ENCODE measurements at regions not wholly inside any gene's neighbourhood (a gene's known extent, or its start where the extent isn't known, plus 50 kb on each side); places are given as distances from the start of the nearest gene placed in this dataset.

GRCh38 chr3:32621466-32621865 lies 50.8 kb upstream of the DYNC1LI1 start:
- TF ChIP-seq POLR2A (IDR thresholded peaks at IDR 0.05) (no peak), CTCF (IDR thresholded peaks at IDR 0.05) (no peak)

Measured in vagina (tissue), 2 donors.